ENCODE measurements at regions not wholly inside any gene's neighbourhood (a gene's known extent, or its start where the extent isn't known, plus 50 kb on each side); places are given as distances from the start of the nearest gene placed in this dataset.

DNA sequence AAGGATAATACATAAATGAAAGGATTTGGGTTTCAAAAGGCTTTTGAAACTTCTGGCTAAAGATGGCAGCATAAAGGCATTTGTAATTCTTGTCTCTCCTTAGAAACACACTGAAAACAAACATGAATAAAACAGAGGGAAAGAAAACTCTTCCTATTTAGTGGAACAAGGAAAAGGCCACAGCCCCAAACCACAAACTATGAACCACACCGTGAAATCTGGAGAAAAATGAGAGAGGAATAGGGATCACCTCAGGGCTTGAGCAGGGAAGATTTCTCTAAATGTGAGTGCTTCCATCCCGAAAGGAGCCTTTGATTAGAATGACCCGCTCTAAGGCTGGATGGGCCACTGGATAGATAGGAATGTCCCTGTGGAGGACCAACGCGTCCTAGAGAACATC is 119.6 kb downstream of the SEC61B start:
- Histone ChIP-seq H3K4me2 (replicated peaks; ENCODE audit: extremely low read depth, low read length, poor library complexity, severe bottlenecking) (no peak overlapping the region), H3K36me3 (replicated peaks in 1 of 2; ENCODE audit: control insufficient read depth in 1 of 2, insufficient read depth in 2 of 2, low read length in 2 of 2) (no peaks in the 10 kb centered on the region), H3K79me2 (ENCODE audit: insufficient read depth, low read length) (no peaks in the 10 kb centered on the region), H3K27ac (ENCODE audit: low read depth in 1 of 2, low read length in 2 of 2) (no peak overlapping the region), H3K9ac (ENCODE audit: insufficient read depth, low read length, poor library complexity, severe bottlenecking) (no peak overlapping the region), H3K4me3 (replicated peaks in 1 of 3; ENCODE audit: low read depth in 2 of 3, low read length in 3 of 3) (no peak overlapping the region), H4K20me1 (ENCODE audit: insufficient read depth, low read length) (no peaks in the 10 kb centered on the region), H3K4me1 (ENCODE audit: control insufficient read depth in 1 of 2, insufficient read depth in 2 of 2, low read length in 2 of 2) (no peaks in the 10 kb centered on the region), H3K27me3 (ENCODE audit: control insufficient read depth in 2 of 2, insufficient read depth in 2 of 2, low read length in 2 of 2) (no peaks in the 10 kb centered on the region), H3K9me3 (replicated peaks in 1 of 2; ENCODE audit: control insufficient read depth in 1 of 2, insufficient read depth in 1 of 2, low read length in 2 of 2) (no peaks in the 10 kb centered on the region), H2AFZ (ENCODE audit: insufficient read depth, low read depth, low read length, poor library complexity, severe bottlenecking) (no peak overlapping the region)
- peaks cover 0 to 4% (median 0%) of the 10 kb centered on the region in 3 donors for H3K27me3 Mint-ChIP-seq (ENCODE audit: low read depth in 3 of 3)
- DNase-seq: no peak
- peaks cover 0 to 2% (median 0%) of the 10 kb centered on the region in 7 donors for H3K9me3 Mint-ChIP-seq
- H3K4me3 Mint-ChIP-seq: no peak overlapping the region
- intact Hi-C loops (cut with micrococcal nuclease): no loop called here
- no peaks in the 10 kb centered on the region for H3K4me1 Mint-ChIP-seq
- WGBS (ENCODE audit: insufficient coverage): 88% methylated on average over 3 of the region's 5 CpGs
- H3K27ac Mint-ChIP-seq: no peak overlapping the region
- H3K36me3 Mint-ChIP-seq: no peaks in the 10 kb centered on the region
- TF ChIP-seq CTCF (IDR thresholded peaks at IDR 0.05): no peak

DNA sequence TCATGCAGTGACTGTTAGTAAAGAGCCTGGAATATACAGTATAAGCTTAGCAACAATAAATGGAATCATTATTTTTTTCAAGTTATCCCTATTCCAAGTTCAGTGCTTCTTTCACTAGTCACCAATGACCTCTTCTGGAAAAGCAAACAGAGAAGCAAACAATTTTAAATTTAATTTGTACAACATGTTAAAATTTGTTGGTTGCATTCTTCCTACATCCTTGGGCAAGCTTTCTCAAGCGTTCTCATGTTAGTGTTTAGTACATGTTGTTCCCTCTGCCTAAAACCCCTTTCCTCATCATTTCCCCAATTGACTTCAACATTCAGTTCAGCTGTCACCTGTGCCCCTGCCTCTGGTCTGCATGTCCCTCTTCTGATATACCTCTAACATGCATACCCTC is 123.4 kb downstream of the SEC61B start:
- H3K9me3 ChIP-seq (replicated peaks in 1 of 2; ENCODE audit: control insufficient read depth in 1 of 2, insufficient read depth in 1 of 2, low read length in 2 of 2): no peaks in the 10 kb centered on the region
- H3K27ac ChIP-seq (ENCODE audit: low read depth in 1 of 2, low read length in 2 of 2): no peak overlapping the region
- no peak for DNase-seq
- H3K9ac ChIP-seq (ENCODE audit: insufficient read depth, low read length, poor library complexity, severe bottlenecking): no peak overlapping the region
- no peaks in the 10 kb centered on the region for H3K27me3 ChIP-seq (ENCODE audit: control insufficient read depth in 2 of 2, insufficient read depth in 2 of 2, low read length in 2 of 2)
- no peaks in the 10 kb centered on the region for H3K4me1 Mint-ChIP-seq
- no CpG with 5 or more reads among the region's 1 CpG for WGBS (ENCODE audit: insufficient coverage)
- no peak overlapping the region for H3K4me2 ChIP-seq (replicated peaks; ENCODE audit: extremely low read depth, low read length, poor library complexity, severe bottlenecking)
- no peak for TF ChIP-seq CTCF (IDR thresholded peaks at IDR 0.05)
- no peaks in the 10 kb centered on the region for H3K9me3 Mint-ChIP-seq
- H3K4me3 Mint-ChIP-seq: no peak overlapping the region
- intact Hi-C loops (cut with micrococcal nuclease): no loop called here
- H3K4me3 ChIP-seq (replicated peaks in 1 of 3; ENCODE audit: low read depth in 2 of 3, low read length in 3 of 3): no peak overlapping the region
- H3K36me3 ChIP-seq (replicated peaks in 1 of 2; ENCODE audit: control insufficient read depth in 1 of 2, insufficient read depth in 2 of 2, low read length in 2 of 2): no peaks in the 10 kb centered on the region
- H3K79me2 ChIP-seq (ENCODE audit: insufficient read depth, low read length): no peaks in the 10 kb centered on the region
- peak overlapping the region in 1 of 7 donors; percentile 1 for H3K27ac Mint-ChIP-seq
- no peaks in the 10 kb centered on the region for H4K20me1 ChIP-seq (ENCODE audit: insufficient read depth, low read length)
- peaks cover 0 to 4% (median 0%) of the 10 kb centered on the region in 3 donors for H3K27me3 Mint-ChIP-seq (ENCODE audit: low read depth in 3 of 3)
- H3K4me1 ChIP-seq (ENCODE audit: control insufficient read depth in 1 of 2, insufficient read depth in 2 of 2, low read length in 2 of 2): no peaks in the 10 kb centered on the region
- H2AFZ ChIP-seq (ENCODE audit: insufficient read depth, low read depth, low read length, poor library complexity, severe bottlenecking): no peak overlapping the region
- H3K36me3 Mint-ChIP-seq: no peaks in the 10 kb centered on the region

Measured in CD14-positive monocyte (primary cell).